HL-60 (cell line): ENCODE measurements at regions not wholly inside any gene's neighbourhood (a gene's known extent, or its start where the extent isn't known, plus 50 kb on each side); places are given as distances from the start of the nearest gene placed in this dataset.

Experiments used
- DNase-seq, 2 experiments: peaks; one replicate each; pipeline ENCODE4 v3.0.0-alpha.2; 2010 to 2020; ENCODE audit warnings: low read depth in 1 of 2, low spot score in 1 of 2
- H3K27ac ChIP-seq: fragments of 250-450 bp; sonication (Bioruptor Pico); replicated peaks from 2 replicates; pipeline ENCODE4 v1.5.1; 2020; ENCODE audit warnings: mild to moderate bottlenecking, moderate library complexity
- H3K27me3 ChIP-seq: fragments of 250-450 bp; sonication (Bioruptor Pico); 2 replicates; pipeline ENCODE4 v1.5.1; 2021; ENCODE audit warnings: mild to moderate bottlenecking, moderate library complexity; ENCODE audit not compliant: insufficient read depth, poor library complexity, severe bottlenecking
- H3K4me3 ChIP-seq: replicated peaks from 2 replicates; pipeline ENCODE4 v1.5.1; 2011; ENCODE audit warnings: mild to moderate bottlenecking, control low read depth, low read length; ENCODE audit not compliant: insufficient read depth
- CTCF ChIP-seq: IDR thresholded peaks from one replicate; pipeline ENCODE4 v1.5.1; 2011; ENCODE audit warnings: low read length, control low read depth, inconsistent platforms; ENCODE audit not compliant: insufficient read depth
- GABPA ChIP-seq: IDR thresholded peaks from 2 replicates; pipeline ENCODE4 v1.6.1; 2012; ENCODE audit warnings: low read depth
- POLR2AphosphoS5 ChIP-seq: IDR thresholded peaks from 2 replicates; pipeline ENCODE4 v1.6.1; 2012; ENCODE audit warnings: low read depth
- SPI1 ChIP-seq: IDR thresholded peaks from 2 replicates; pipeline ENCODE4 v1.6.1; 2012; ENCODE audit warnings: low read depth, mild to moderate bottlenecking, borderline replicate concordance
- TF ChIP-seq, protein P1 (sequence below): IDR thresholded peaks from 2 replicates; pipeline ENCODE4 v1.6.1; 2012; ENCODE audit warnings: low read depth; ENCODE audit not compliant: insufficient replicate concordance

GRCh38 chrX:34437586-34437985, 219.5 kb downstream of the TMEM47 start:
- Histone ChIP-seq H3K4me3 (no peak overlapping the region), H3K27me3 (no peaks in the 10 kb centered on the region), H3K27ac (no peak overlapping the region)
- DNase-seq: no peak
- no peak for TF ChIP-seq CTCF

DNA sequence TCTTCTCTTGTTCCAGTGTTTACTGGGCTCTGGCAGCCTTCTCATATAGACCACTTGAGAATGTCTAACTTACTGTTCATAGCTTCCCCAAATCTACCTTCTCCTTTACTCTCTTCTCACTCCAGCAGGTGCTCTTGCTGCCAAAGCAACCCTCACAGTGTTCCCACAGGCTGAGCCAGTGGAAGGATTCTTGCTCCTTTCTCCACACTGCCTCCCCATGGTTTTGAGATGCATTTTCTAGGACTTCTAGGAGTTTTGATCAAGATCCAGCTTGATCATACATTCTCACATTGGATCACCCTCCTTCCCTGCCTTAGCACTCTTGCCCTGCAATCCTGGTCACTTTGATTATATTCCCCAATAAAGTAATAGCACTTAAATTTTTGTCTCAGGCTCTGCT, 230.8 kb downstream of the TMEM47 start:
- TF ChIP-seq CTCF: no peak
- TF ChIP-seq, protein P1, sequence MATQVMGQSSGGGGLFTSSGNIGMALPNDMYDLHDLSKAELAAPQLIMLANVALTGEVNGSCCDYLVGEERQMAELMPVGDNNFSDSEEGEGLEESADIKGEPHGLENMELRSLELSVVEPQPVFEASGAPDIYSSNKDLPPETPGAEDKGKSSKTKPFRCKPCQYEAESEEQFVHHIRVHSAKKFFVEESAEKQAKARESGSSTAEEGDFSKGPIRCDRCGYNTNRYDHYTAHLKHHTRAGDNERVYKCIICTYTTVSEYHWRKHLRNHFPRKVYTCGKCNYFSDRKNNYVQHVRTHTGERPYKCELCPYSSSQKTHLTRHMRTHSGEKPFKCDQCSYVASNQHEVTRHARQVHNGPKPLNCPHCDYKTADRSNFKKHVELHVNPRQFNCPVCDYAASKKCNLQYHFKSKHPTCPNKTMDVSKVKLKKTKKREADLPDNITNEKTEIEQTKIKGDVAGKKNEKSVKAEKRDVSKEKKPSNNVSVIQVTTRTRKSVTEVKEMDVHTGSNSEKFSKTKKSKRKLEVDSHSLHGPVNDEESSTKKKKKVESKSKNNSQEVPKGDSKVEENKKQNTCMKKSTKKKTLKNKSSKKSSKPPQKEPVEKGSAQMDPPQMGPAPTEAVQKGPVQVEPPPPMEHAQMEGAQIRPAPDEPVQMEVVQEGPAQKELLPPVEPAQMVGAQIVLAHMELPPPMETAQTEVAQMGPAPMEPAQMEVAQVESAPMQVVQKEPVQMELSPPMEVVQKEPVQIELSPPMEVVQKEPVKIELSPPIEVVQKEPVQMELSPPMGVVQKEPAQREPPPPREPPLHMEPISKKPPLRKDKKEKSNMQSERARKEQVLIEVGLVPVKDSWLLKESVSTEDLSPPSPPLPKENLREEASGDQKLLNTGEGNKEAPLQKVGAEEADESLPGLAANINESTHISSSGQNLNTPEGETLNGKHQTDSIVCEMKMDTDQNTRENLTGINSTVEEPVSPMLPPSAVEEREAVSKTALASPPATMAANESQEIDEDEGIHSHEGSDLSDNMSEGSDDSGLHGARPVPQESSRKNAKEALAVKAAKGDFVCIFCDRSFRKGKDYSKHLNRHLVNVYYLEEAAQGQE: no peak
- TF ChIP-seq GABPA: no peak
- no peak for TF ChIP-seq SPI1
- no peak for TF ChIP-seq POLR2AphosphoS5
- Histone ChIP-seq H3K27ac (no peak overlapping the region), H3K27me3 (no peaks in the 10 kb centered on the region), H3K4me3 (no peak overlapping the region)
- DNase-seq: no peak

DNA sequence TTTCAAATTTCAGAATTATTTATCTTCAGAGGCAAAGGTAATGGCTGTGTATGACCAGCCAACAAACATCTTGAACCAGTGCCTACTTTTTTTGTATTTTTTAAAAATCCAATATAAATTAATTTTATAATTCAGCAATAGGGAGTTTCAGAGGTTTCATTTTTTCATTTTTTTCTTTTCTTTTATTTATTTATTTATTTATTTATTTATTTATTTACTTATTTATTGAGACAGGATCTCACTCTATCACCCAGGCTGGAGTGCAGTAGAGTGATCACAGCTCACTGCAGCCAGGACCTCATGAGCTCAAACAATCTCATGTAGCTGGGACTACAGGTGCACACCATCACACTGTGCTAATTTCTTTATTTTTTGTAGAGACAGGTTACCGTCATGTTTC, 250.5 kb downstream of the TMEM47 start:
- no peaks in the 10 kb centered on the region for H3K27me3 ChIP-seq
- TF ChIP-seq CTCF: no peak
- TF ChIP-seq POLR2AphosphoS5: no peak

DNA sequence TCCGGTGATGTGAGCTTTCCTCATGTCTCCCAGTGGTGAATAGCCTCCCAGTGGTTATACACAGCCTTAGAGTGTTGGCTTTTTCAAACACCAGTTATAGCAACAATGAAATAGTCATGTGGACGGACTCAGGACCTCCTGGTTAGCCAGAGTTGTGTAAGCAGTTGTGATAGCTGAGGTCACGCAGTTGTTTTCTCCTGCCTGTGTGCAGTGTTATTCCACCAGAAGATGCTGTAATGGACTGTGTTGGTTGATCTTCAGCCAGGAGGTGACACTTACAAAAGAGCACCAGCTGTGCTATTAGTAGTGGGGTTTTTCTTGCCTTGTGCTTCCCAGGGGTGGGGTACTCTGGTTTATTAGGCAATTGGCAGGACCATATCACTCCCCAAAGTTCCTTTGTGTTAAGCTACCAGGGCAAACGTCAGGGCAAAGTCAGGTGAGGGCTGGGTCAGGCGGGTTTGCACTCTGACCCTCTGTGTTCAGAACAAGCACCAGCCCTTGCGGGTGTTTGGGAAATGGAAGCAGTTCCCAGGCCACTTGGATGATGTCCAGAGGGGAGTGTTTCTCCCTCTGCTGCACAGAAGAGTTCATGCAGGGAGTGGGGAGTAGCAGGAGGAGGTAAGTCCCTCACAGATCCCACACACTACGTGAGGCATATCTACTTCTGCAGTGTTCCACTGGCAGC, 252.6 kb downstream of the TMEM47 start:
- no peak for TF ChIP-seq SPI1
- no peak for TF ChIP-seq POLR2AphosphoS5
- no peak for TF ChIP-seq GABPA
- TF ChIP-seq, protein P1: no peak
- no peak for TF ChIP-seq CTCF
- Histone ChIP-seq H3K27ac (no peak overlapping the region), H3K27me3 (no peaks in the 10 kb centered on the region), H3K4me3 (no peak overlapping the region)
- DNase-seq: no peak

More for the DNA sequence above, 250.5 kb downstream of the TMEM47 start:
- Histone ChIP-seq H3K27ac (no peak overlapping the region), H3K4me3 (no peak overlapping the region)
- no peak for DNase-seq
